Right lobe of liver (tissue), 4 donors: ENCODE measurements at regions not wholly inside any gene's neighbourhood (a gene's known extent, or its start where the extent isn't known, plus 50 kb on each side); places are given as distances from the start of the nearest gene placed in this dataset.

Experiments used
- CTCF ChIP-seq, 4 donors: fragments of 200-600 bp in 3 of 4; fragments of 450-650 bp in 1 of 4; IDR thresholded peaks; one replicate each; pipeline versions ENCODE4 v1.5.1 to v1.8.0; 2016 to 2022; ENCODE audit warnings: antibody characterized with exemption in 4 of 4, mild to moderate bottlenecking in 2 of 4
- POLR2A ChIP-seq: fragments of 450-650 bp; IDR thresholded peaks from one replicate; pipeline ENCODE4 v1.6.1; 2017; ENCODE audit warnings: antibody characterized with exemption, mild to moderate bottlenecking
- donor health status: DM: no; HTN: no; CAD: no.
- donor health status: DM: no; HTN: no; CAD: no.
- donor health status: DM: no; HTN: yes; CAD: no.

GRCh38 chr6:139600919-139601475 is 226.5 kb upstream of the CITED2 start:
- TF ChIP-seq CTCF (IDR thresholded peaks at IDR 0.05) (no peak), POLR2A (no peak)
